GM12864 (cell line): ENCODE measurements at regions not wholly inside any gene's neighbourhood (a gene's known extent, or its start where the extent isn't known, plus 50 kb on each side); places are given as distances from the start of the nearest gene placed in this dataset.

Experiments
- DNase-seq: peaks from one replicate; pipeline ENCODE4 v3.0.0-alpha.2; 2011; ENCODE audit warnings: low read depth
- H3K4me3 ChIP-seq: 2 replicates; pipeline ENCODE4 v1.5.1; 2011; ENCODE audit warnings: mild to moderate bottlenecking, low read depth, low read length, control low read depth
- TF ChIP-seq, protein P1 (sequence below): IDR thresholded peaks from 2 replicates; pipeline ENCODE4 v1.5.1; 2011; ENCODE audit warnings: low read depth, mild to moderate bottlenecking, moderate library complexity, low read length, control low read depth, inconsistent platforms; ENCODE audit errors: missing control alignments

DNA sequence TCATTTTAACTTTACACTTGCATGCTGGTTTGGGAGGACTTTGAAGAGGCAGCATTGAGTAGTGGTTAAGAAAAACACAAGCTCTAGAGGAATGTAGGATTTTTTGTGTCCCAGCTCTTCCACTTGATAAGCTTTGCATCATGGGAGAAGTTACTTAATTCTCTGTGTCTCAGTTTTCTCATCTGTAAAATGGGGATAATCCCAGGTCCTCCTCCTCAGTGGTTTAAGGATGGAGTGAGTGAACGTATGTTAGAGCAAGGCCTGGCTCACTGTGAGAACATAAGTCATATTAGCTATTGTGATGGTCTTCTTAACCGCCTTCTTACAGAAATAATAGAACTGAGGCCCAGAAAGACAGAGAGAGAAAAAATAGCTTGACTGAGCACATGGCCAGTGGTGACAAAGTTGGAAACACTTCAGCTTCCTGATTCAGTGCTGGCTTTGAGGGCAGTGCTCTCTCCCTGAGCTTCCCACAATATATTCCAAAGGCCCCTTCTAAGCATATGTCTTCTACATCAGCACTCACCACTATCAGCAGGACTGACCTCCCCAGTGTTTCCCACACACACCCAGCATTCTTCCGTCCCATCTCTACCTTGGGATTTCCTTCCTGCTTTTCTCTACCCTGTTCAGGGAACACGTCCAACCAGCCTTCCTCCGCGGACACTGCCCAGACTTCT is 214.9 kb upstream of the TNP1 start:
- DNase-seq: no peak
- TF ChIP-seq, protein P1, sequence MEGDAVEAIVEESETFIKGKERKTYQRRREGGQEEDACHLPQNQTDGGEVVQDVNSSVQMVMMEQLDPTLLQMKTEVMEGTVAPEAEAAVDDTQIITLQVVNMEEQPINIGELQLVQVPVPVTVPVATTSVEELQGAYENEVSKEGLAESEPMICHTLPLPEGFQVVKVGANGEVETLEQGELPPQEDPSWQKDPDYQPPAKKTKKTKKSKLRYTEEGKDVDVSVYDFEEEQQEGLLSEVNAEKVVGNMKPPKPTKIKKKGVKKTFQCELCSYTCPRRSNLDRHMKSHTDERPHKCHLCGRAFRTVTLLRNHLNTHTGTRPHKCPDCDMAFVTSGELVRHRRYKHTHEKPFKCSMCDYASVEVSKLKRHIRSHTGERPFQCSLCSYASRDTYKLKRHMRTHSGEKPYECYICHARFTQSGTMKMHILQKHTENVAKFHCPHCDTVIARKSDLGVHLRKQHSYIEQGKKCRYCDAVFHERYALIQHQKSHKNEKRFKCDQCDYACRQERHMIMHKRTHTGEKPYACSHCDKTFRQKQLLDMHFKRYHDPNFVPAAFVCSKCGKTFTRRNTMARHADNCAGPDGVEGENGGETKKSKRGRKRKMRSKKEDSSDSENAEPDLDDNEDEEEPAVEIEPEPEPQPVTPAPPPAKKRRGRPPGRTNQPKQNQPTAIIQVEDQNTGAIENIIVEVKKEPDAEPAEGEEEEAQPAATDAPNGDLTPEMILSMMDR: no peak
- no peak overlapping the region for H3K4me3 ChIP-seq

DNA sequence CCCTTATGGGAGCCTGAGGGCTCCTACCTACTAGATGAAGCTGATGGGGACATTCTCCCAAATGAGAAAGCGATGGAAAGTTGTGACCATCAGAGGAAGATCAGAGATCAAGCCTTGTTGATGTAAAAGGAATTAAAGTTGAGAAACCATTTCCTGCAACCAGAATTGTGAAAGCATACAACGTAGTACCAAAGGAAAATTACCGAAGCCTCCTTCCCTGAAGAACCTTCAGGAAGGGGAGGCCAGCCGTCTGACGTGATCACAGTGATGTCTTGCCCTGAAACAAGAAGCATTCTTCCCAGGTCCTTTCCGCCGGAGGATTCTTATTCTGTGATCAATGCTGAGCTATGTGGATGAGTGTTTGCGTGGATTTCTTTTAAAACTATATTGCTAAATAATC is 211.6 kb upstream of the TNP1 start:
- no peak overlapping the region for H3K4me3 ChIP-seq
- DNase-seq: no peak
- TF ChIP-seq, protein P1: no peak

DNA sequence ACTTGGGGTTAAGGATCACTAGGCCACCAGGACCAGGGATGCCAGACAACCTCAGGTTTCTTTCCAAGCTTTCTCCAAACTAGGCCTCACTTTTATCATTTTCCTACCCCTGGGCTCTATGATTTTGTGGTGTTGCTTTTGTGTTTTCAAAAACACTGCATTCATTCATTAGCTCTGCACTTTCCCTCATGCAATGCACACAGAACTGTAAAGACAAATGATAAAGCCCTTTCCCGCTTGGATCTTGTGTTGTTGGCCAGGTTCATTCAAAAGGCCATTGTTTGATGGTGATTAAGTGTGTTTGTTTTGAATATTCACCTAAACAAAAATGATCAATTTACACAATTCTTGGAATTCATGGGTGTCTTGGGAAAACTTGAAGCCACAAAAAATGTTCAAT is 210.7 kb upstream of the TNP1 start:
- no peak for DNase-seq
- TF ChIP-seq, protein P1: no peak
- H3K4me3 ChIP-seq: no peak overlapping the region

DNA sequence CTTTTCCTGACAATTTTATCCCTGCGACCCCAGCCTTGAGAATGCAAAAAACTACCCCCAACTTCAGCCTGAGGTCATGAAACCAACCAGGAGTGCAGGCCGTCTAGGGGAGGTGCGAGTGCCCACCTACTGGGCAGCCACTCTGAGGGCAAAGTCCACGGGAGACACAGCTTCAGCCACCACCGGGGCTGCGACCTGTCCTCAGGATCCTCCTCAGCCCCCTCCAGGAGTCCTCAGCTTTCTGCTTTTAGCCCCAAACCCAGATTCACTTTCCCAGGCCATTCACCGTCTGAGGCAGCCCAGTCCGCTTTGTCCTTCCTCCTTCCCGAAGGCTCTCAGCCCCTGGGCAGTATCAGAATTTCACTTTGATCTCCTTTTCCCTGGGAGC is 210.2 kb upstream of the TNP1 start:
- TF ChIP-seq, protein P1: no peak
- no peak overlapping the region for H3K4me3 ChIP-seq
- no peak for DNase-seq

DNA sequence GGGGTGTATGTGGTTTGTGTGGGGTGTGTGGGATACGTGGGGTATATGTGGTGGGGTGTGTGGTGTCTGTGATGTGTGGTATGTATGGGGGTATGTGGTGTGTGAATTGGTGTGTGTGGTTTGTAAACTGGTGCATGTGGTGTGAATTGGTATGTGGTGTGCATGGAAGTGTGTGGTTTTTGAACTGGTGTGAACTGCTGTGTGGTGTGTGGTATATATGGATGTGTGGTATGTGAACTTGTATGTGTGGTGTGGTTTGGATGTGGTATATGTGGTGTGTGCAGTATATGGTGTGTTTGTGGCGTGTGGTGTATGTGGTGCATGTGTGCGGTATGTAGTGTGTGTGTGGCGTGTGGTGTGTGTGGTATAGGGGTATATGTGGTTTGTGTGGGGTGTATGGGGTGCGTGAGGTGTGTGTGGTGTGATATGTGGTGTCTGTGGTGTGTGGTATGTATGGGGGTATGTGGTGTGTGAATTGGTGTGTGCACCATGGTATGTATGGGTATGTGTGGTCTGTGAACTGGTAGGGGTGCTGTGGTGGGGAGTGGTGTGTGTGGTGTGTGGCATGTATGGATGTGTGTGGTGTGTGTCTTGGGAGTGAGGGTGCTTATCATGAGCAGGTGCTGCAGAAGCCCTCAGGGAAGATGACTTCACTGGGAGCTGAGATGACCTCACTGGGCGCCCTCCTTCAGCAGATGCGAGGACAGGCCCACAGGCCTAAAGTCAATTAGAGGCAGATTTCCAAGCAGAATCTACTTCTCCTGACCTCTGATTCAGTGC is 209.6 kb upstream of the TNP1 start:
- TF ChIP-seq, protein P1: no peak
- H3K4me3 ChIP-seq: no peak overlapping the region
- no peak for DNase-seq

DNA sequence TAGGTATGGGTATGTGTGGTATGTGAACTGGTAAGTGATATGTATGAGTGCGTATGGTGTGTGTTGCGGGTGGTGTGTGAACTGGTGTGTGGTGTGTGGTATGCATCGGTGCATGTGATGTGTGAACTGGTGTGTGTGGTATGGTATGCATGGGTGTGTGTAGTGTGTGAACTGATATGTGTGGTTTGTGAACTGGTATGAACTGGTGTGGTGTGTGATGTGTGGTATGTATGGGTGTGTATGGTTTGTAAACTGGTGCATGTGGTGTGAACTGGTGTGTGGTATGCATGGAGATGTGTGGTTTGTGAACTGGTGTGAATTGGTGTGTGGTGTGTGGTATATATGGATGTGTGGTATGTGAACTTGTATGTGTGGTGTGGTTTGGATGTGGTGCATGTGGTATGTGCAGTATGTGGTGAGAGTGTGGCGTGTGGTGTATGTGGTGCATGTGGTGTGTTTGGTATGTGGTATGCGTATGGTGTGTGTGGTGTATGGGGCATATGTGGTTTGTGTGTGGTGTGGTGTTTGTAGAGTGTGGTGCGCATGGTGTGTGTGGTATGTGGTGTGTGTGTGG is 208.9 kb upstream of the TNP1 start:
- TF ChIP-seq, protein P1: no peak

More for the DNA sequence above, 208.9 kb upstream of the TNP1 start:
- DNase-seq: no peak
- no peak overlapping the region for H3K4me3 ChIP-seq
